ENCODE measurements at regions not wholly inside any gene's neighbourhood (a gene's known extent, or its start where the extent isn't known, plus 50 kb on each side); places are given as distances from the start of the nearest gene placed in this dataset.

- H3K79me2 ChIP-seq (ENCODE audit: control insufficient read depth, insufficient read depth, low read length), result peaks cover 13% of the 10 kb centered on the region
- no peak for ATAC-seq (ENCODE audit: low read depth)
- H3K27me3 ChIP-seq (replicated peaks in 1 of 4; ENCODE audit: control extremely low read depth in 1 of 4, control insufficient read depth in 3 of 4, insufficient read depth in 4 of 4, low read length in 3 of 4), result no peaks in the 10 kb centered on the region
- no peaks in the 10 kb centered on the region for H3K9me3 ChIP-seq (ENCODE audit: control extremely low read depth in 1 of 3, control insufficient read depth in 2 of 3, insufficient read depth in 1 of 3, low read length in 2 of 3)
- H3K27ac ChIP-seq (ENCODE audit: low read length in 2 of 2), result no peak overlapping the region
- H3K9me3 Mint-ChIP-seq (ENCODE audit: insufficient read depth), result no peaks in the 10 kb centered on the region
- TF ChIP-seq CTCF (IDR thresholded peaks at IDR 0.05) (no peak), EZH2 (IDR thresholded peaks at IDR 0.05; ENCODE audit: borderline replicate concordance, insufficient read depth, low read depth, low read length, poor library complexity, severe bottlenecking) (no peak)
- no peak overlapping the region for H3K9ac ChIP-seq (ENCODE audit: low read length)
- 87% methylated on average over 4 of the region's 4 CpGs for WGBS (ENCODE audit: insufficient coverage)
- H2AFZ ChIP-seq (ENCODE audit: insufficient read depth, low read depth, low read length, poor library complexity, severe bottlenecking), result no peak overlapping the region
- H3K4me1 Mint-ChIP-seq, result peaks cover 71% of the 10 kb centered on the region
- no peak overlapping the region for H3K4me3 ChIP-seq (ENCODE audit: control extremely low read depth in 1 of 5, extremely low read depth in 1 of 5, insufficient read depth in 1 of 5, low read depth in 2 of 5, low read length in 4 of 5)
- ChIA-PET CTCF (interaction anchor here (0.9 to 1.5 kb wide), 5 partner anchors 11 to 167 kb away, joined by 3 to 6 read pairs (median 4); no protein-coding TSS in a partner anchor), POLR2A (interaction anchor here (0.7 to 1.5 kb wide), 2 partner anchors 64 to 74 kb away, joined by 3 read pairs; partner anchors contain the start of gene STK17B)
- no peak overlapping the region for H3K4me2 ChIP-seq (replicated peaks; ENCODE audit: low read depth, low read length, poor library complexity, severe bottlenecking)
- peaks cover 62 to 77% of the 10 kb centered on the region in 2 donors for H3K4me1 ChIP-seq (ENCODE audit: control insufficient read depth in 2 of 2, insufficient read depth in 2 of 2, low read length in 2 of 2)
- no peaks in the 10 kb centered on the region for H3K36me3 ChIP-seq (replicated peaks in 1 of 2; ENCODE audit: control extremely low read depth in 1 of 2, control insufficient read depth in 1 of 2, extremely low read depth in 1 of 2, insufficient read depth in 2 of 2, low read length in 1 of 2)
- H3K27ac Mint-ChIP-seq, result peak overlapping the region; percentile 58
- no peak for DNase-seq
- H3K4me3 Mint-ChIP-seq, result no peak overlapping the region
- intact Hi-C loops (cut with micrococcal nuclease), result no loop called here
- H4K20me1 ChIP-seq (ENCODE audit: control insufficient read depth, insufficient read depth, low read length, poor library complexity, severe bottlenecking), result no peaks in the 10 kb centered on the region
- no peaks in the 10 kb centered on the region for H3K27me3 Mint-ChIP-seq
Measured at GRCh38 chr2:196245378-196246140, 74.2 kb upstream of the STK17B start.
